GM06990 (cell line): ENCODE measurements at regions not wholly inside any gene's neighbourhood (a gene's known extent, or its start where the extent isn't known, plus 50 kb on each side); places are given as distances from the start of the nearest gene placed in this dataset.

Experiments
- DNase-seq: peaks from one replicate; pipeline ENCODE4 v3.0.0-alpha.2; 2011; ENCODE audit not compliant: insufficient read length; ENCODE audit errors: extremely low read depth
- H3K27me3 ChIP-seq: replicated peaks from 2 replicates; pipeline ENCODE4 v1.6.0; 2011; ENCODE audit warnings: low read length; ENCODE audit not compliant: control insufficient read depth, insufficient read depth
- H3K36me3 ChIP-seq: 2 replicates; pipeline ENCODE4 v1.5.1; 2011; ENCODE audit warnings: low read length; ENCODE audit not compliant: control insufficient read depth, insufficient read depth
- H3K4me3 ChIP-seq: replicated peaks from 2 replicates; pipeline ENCODE4 v1.5.1; 2011; ENCODE audit warnings: low read depth, mild to moderate bottlenecking, control low read depth, low read length
- CTCF ChIP-seq: IDR thresholded peaks from 2 replicates; pipeline ENCODE4 v1.5.1; 2011; ENCODE audit warnings: low read length, control low read depth, mild to moderate bottlenecking, inconsistent platforms; ENCODE audit not compliant: insufficient read depth, poor library complexity, severe bottlenecking

DNA sequence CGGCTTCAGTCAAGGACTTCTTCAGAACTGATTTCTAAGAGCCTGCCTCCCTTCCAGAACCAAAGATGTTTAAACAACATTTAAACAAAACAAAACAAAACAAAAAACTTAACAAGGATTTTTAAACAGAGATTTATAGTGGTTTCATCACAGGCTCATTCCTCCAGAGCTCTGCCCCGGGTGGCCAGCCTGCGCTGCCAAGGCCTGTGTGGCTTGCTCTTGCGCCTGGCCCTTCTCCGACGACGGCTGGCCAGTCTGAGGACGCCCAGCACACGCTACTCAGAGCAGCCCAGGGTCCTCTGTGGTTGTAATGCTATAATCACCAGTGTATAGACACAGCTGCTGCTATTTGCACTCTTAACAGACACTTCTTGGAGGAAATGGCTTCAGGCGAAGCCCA is 307.2 kb upstream of the MYOCD start:
- Histone ChIP-seq H3K4me3 (no peak overlapping the region), H3K27me3 (no peaks in the 10 kb centered on the region), H3K36me3 (no peaks in the 10 kb centered on the region)
- no peak for DNase-seq
- TF ChIP-seq CTCF = no peak

- Histone ChIP-seq H3K4me3 (no peak overlapping the region), H3K27me3 (no peaks in the 10 kb centered on the region), H3K36me3 (no peaks in the 10 kb centered on the region)
- no peak for DNase-seq
- TF ChIP-seq CTCF = no peak
Measured at GRCh38 chr17:12362853-12363455, 302.7 kb upstream of the MYOCD start.

DNA sequence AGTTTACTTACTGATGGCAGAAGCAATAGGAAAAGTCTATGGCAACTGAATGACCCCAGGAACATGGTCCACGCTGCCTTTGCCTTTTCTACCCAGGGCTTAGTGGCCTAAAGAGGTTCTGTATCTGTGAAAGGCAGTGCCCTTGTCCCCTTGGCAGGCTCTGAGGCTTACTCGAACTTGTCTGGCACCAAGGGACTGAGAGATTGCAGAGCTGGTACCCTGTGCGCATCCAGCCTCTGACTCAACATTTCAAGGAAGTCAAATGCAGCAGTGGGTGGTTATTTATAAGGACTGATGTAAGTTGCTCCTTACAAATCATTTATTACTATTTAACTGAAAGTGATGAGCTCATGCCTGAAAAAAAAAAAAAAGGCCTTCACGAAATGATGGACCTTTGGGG is 299.9 kb upstream of the MYOCD start:
- no peak for TF ChIP-seq CTCF
- H3K27me3 ChIP-seq = no peaks in the 10 kb centered on the region

GRCh38 chr17:12369065-12369464 is 296.6 kb upstream of the MYOCD start:
- no peaks in the 10 kb centered on the region for H3K36me3 ChIP-seq
- no peak overlapping the region for H3K4me3 ChIP-seq
- DNase-seq = no peak
- H3K27me3 ChIP-seq = no peaks in the 10 kb centered on the region
- no peak for TF ChIP-seq CTCF

More for the DNA sequence above, 299.9 kb upstream of the MYOCD start:
- Histone ChIP-seq H3K4me3 (no peak overlapping the region), H3K36me3 (no peaks in the 10 kb centered on the region)
- no peak for DNase-seq

- no peak overlapping the region for H3K4me3 ChIP-seq
- TF ChIP-seq CTCF = no peak
- no peaks in the 10 kb centered on the region for H3K36me3 ChIP-seq
- H3K27me3 ChIP-seq = no peaks in the 10 kb centered on the region
- DNase-seq = no peak
Measured at GRCh38 chr17:12376276-12376675, 289.4 kb upstream of the MYOCD start.

- no peak for DNase-seq
- H3K4me3 ChIP-seq = no peak overlapping the region
- no peaks in the 10 kb centered on the region for H3K27me3 ChIP-seq
- H3K36me3 ChIP-seq = no peaks in the 10 kb centered on the region
- TF ChIP-seq CTCF = no peak
Measured at GRCh38 chr17:12386225-12386624, 279.5 kb upstream of the MYOCD start.
